HEK293 (cell line): ENCODE measurements at regions not wholly inside any gene's neighbourhood (a gene's known extent, or its start where the extent isn't known, plus 50 kb on each side); places are given as distances from the start of the nearest gene placed in this dataset.

Source experiments
- MYNN ChIP-seq: fragments of 450-650 bp; formaldehyde crosslinking; IDR thresholded peaks from 2 replicates; pipeline ENCODE4 v1.5.1; 2016; ENCODE audit warnings: missing biosample characterization, missing genetic modification characterization, borderline replicate concordance
- PRDM1 ChIP-seq: fragments of 450-650 bp; formaldehyde crosslinking; IDR thresholded peaks from 2 replicates; pipeline ENCODE4; 2016; ENCODE audit warnings: missing biosample characterization, missing genetic modification characterization
- TRIM28 ChIP-seq: IDR thresholded peaks from 2 replicates; pipeline ENCODE4 v1.6.1; 2011; ENCODE audit warnings: low read length, control low read depth, borderline replicate concordance
- ZBTB8A ChIP-seq: fragments of 450-650 bp; formaldehyde crosslinking; IDR thresholded peaks from 2 replicates; pipeline ENCODE4 v1.5.1; 2016; ENCODE audit warnings: missing biosample characterization, missing genetic modification characterization
- ZNF214 ChIP-seq: fragments of 450-650 bp; formaldehyde crosslinking; IDR thresholded peaks from 2 replicates; pipeline ENCODE4 v1.5.1; 2017; ENCODE audit warnings: missing biosample characterization, mild to moderate bottlenecking, missing genetic modification characterization, borderline replicate concordance
- ZNF561 ChIP-seq: fragments of 450-650 bp; IDR thresholded peaks from 2 replicates; pipeline ENCODE4 v1.5.1; 2018; ENCODE audit warnings: missing biosample characterization, missing genetic modification characterization, borderline replicate concordance
- ZNF660 ChIP-seq: fragments of 450-650 bp; IDR thresholded peaks from 2 replicates; pipeline ENCODE4 v1.5.1; 2018; ENCODE audit warnings: missing biosample characterization, mild to moderate bottlenecking, missing genetic modification characterization
- ZNF707 ChIP-seq: fragments of 450-650 bp; formaldehyde crosslinking; IDR thresholded peaks from 2 replicates; pipeline ENCODE4 v1.5.1; 2016; ENCODE audit warnings: missing biosample characterization, missing genetic modification characterization
- TF ChIP-seq, protein P1 (sequence below): fragments of 450-650 bp; formaldehyde crosslinking; IDR thresholded peaks from 2 replicates; pipeline ENCODE4 v1.5.1; 2016; ENCODE audit warnings: missing biosample characterization, missing genetic modification characterization
- TF ChIP-seq, protein P2 (sequence below): IDR thresholded peaks from 2 replicates; pipeline ENCODE4 v1.6.1; 2011; ENCODE audit warnings: mild to moderate bottlenecking, low read depth, low read length, borderline replicate concordance
- TF ChIP-seq, protein P3 (sequence below): fragments of 450-650 bp; formaldehyde crosslinking; IDR thresholded peaks from 2 replicates; pipeline ENCODE4 v1.5.1; 2016; ENCODE audit warnings: missing biosample characterization, missing genetic modification characterization
- TF ChIP-seq, protein P4 (sequence below): sonication (generic); formaldehyde crosslinking; IDR thresholded peaks from 2 replicates; pipeline ENCODE4 v1.8.1; 2022; ENCODE audit warnings: mild to moderate bottlenecking, moderate library complexity, missing genetic modification reagents

DNA sequence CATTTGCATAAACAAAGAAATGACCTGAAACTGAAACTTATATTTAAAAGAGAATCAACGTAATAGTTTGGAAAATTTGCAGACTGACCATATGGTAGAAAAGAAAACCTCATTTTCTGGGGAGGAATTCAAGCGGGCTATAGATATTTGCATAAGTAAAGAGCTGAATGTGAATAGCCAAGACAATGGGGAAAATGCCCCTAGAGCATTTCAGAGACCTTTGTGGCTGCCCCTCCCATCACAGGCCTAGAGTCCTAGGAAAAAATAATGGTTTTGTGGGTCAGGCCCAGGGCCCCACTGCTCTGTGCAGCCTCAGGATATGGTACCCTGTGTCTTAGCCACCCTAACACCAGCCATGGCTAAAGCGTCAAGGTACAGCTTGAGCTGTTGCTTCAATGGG, 480.6 kb upstream of the MBL2 start:
- no peak for TF ChIP-seq ZNF561 (tag by site-specific recombination)
- TF ChIP-seq TRIM28, result no peak
- TF ChIP-seq, protein P1, sequence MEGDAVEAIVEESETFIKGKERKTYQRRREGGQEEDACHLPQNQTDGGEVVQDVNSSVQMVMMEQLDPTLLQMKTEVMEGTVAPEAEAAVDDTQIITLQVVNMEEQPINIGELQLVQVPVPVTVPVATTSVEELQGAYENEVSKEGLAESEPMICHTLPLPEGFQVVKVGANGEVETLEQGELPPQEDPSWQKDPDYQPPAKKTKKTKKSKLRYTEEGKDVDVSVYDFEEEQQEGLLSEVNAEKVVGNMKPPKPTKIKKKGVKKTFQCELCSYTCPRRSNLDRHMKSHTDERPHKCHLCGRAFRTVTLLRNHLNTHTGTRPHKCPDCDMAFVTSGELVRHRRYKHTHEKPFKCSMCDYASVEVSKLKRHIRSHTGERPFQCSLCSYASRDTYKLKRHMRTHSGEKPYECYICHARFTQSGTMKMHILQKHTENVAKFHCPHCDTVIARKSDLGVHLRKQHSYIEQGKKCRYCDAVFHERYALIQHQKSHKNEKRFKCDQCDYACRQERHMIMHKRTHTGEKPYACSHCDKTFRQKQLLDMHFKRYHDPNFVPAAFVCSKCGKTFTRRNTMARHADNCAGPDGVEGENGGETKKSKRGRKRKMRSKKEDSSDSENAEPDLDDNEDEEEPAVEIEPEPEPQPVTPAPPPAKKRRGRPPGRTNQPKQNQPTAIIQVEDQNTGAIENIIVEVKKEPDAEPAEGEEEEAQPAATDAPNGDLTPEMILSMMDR (tag by site-specific recombination), result no peak
- no peak for TF ChIP-seq MYNN
- no peak for TF ChIP-seq PRDM1 (tag by site-specific recombination)
- TF ChIP-seq, protein P2, sequence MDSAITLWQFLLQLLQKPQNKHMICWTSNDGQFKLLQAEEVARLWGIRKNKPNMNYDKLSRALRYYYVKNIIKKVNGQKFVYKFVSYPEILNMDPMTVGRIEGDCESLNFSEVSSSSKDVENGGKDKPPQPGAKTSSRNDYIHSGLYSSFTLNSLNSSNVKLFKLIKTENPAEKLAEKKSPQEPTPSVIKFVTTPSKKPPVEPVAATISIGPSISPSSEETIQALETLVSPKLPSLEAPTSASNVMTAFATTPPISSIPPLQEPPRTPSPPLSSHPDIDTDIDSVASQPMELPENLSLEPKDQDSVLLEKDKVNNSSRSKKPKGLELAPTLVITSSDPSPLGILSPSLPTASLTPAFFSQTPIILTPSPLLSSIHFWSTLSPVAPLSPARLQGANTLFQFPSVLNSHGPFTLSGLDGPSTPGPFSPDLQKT, result no peak
- TF ChIP-seq ZBTB8A (tag by site-specific recombination), result no peak
- TF ChIP-seq, protein P3, sequence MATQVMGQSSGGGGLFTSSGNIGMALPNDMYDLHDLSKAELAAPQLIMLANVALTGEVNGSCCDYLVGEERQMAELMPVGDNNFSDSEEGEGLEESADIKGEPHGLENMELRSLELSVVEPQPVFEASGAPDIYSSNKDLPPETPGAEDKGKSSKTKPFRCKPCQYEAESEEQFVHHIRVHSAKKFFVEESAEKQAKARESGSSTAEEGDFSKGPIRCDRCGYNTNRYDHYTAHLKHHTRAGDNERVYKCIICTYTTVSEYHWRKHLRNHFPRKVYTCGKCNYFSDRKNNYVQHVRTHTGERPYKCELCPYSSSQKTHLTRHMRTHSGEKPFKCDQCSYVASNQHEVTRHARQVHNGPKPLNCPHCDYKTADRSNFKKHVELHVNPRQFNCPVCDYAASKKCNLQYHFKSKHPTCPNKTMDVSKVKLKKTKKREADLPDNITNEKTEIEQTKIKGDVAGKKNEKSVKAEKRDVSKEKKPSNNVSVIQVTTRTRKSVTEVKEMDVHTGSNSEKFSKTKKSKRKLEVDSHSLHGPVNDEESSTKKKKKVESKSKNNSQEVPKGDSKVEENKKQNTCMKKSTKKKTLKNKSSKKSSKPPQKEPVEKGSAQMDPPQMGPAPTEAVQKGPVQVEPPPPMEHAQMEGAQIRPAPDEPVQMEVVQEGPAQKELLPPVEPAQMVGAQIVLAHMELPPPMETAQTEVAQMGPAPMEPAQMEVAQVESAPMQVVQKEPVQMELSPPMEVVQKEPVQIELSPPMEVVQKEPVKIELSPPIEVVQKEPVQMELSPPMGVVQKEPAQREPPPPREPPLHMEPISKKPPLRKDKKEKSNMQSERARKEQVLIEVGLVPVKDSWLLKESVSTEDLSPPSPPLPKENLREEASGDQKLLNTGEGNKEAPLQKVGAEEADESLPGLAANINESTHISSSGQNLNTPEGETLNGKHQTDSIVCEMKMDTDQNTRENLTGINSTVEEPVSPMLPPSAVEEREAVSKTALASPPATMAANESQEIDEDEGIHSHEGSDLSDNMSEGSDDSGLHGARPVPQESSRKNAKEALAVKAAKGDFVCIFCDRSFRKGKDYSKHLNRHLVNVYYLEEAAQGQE (tag by site-specific recombination), result no peak
- TF ChIP-seq, protein P4, sequence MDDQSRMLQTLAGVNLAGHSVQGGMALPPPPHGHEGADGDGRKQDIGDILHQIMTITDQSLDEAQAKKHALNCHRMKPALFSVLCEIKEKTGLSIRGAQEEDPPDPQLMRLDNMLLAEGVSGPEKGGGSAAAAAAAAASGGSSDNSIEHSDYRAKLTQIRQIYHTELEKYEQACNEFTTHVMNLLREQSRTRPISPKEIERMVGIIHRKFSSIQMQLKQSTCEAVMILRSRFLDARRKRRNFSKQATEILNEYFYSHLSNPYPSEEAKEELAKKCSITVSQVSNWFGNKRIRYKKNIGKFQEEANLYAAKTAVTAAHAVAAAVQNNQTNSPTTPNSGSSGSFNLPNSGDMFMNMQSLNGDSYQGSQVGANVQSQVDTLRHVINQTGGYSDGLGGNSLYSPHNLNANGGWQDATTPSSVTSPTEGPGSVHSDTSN, result no peak
- no peak for TF ChIP-seq ZNF707 (tag by site-specific recombination)
- TF ChIP-seq ZNF214 (tag by site-specific recombination), result no peak
- no peak for TF ChIP-seq ZNF660 (tag by site-specific recombination)
